ENCODE measurements at regions not wholly inside any gene's neighbourhood (a gene's known extent, or its start where the extent isn't known, plus 50 kb on each side); places are given as distances from the start of the nearest gene placed in this dataset.

DNA sequence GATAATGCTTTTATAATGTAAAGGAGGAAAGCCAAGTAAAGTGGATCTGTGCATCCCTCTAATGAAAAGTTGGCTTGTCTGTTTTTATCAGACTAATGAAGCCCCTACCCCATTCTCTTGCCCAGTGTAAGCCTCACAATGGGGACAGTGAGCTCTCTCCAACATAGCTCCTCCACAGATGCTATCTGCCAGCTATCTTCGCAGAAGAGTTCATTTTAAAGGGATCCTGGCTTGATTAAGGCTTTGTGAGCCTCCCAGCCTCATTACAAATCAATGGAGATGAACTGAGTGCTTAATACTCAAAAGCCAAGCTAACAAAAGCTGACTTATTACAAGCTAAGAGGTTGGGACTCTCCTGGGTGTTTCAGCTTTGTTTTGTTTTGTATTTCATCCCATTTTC is 514.7 kb downstream of the NUF2 start:
- no peak for TF ChIP-seq CTCF (IDR thresholded peaks at IDR 0.05)
- no peak for TF ChIP-seq POLR2A (IDR thresholded peaks at IDR 0.05)
